ENCODE measurements at regions not wholly inside any gene's neighbourhood (a gene's known extent, or its start where the extent isn't known, plus 50 kb on each side); places are given as distances from the start of the nearest gene placed in this dataset.

- Histone ChIP-seq H3K27me3 (ENCODE audit: control insufficient read depth in 2 of 2, insufficient read depth in 2 of 2, low read length in 2 of 2) (peaks cover 0 to 15% of the 10 kb centered on the region in 2 experiments; a peak in 2 of 5 replicates), H3K4me1 (replicated peaks in 1 of 2; ENCODE audit: control insufficient read depth in 2 of 2, insufficient read depth in 2 of 2, low read length in 2 of 2) (no peaks in the 10 kb centered on the region), H3K36me3 (ENCODE audit: control insufficient read depth, insufficient read depth, low read length) (no peaks in the 10 kb centered on the region), H3K4me3 (no peak overlapping the region), H4K20me1 (replicated peaks; ENCODE audit: control insufficient read depth, insufficient read depth, low read length) (no peaks in the 10 kb centered on the region), H3K79me2 (ENCODE audit: control insufficient read depth, insufficient read depth, low read length) (no peaks in the 10 kb centered on the region), H3K9me1 (ENCODE audit: control insufficient read depth, insufficient read depth, low read length) (no peaks in the 10 kb centered on the region), H3K9me3 (replicated peaks; ENCODE audit: control insufficient read depth, insufficient read depth, low read depth, low read length) (no peaks in the 10 kb centered on the region), H2AFZ (ENCODE audit: low read depth, low read length) (no peak overlapping the region), H3K27ac (ENCODE audit: extremely low read depth, low read depth, low read length) (no peak overlapping the region), H3K4me2 (ENCODE audit: insufficient read depth, low read length) (no peak overlapping the region), H3K9ac (ENCODE audit: insufficient read depth in 1 of 2, low read depth in 2 of 2, low read length in 2 of 2) (no peak overlapping the region)
- ChIA-PET POLR2A (interaction anchor here (0.7 kb wide), 2 partner anchors 19 to 23 kb away, joined by 3 to 4 read pairs; no protein-coding TSS in a partner anchor), CTCF (ENCODE audit: low intra/inter-chr PET ratio) (no interaction called here)
- TF ChIP-seq NFIX (CRISPR knock-in tag; IDR thresholded peaks at IDR 0.05; ENCODE audit: low read depth): no peak
- no peak for TF ChIP-seq BCLAF1 (IDR thresholded peaks at IDR 0.05; ENCODE audit: borderline replicate concordance in 1 of 2, control insufficient read depth in 1 of 2, low read depth in 2 of 2, low read length in 1 of 2)
- no peak for TF ChIP-seq ZKSCAN3 (CRISPR knock-in tag; IDR thresholded peaks at IDR 0.05)
- no peak for TF ChIP-seq MTF1 (CRISPR knock-in tag; IDR thresholded peaks at IDR 0.05; ENCODE audit: borderline replicate concordance)
- no peak for TF ChIP-seq ZNF766 (CRISPR knock-in tag; conservative IDR thresholded peaks at IDR 0.05)
- no peak for TF ChIP-seq ZNF586 (CRISPR knock-in tag; conservative IDR thresholded peaks at IDR 0.05)
- TF ChIP-seq ZEB2 (IDR thresholded peaks at IDR 0.05): no peak
- TF ChIP-seq NCOA6 (IDR thresholded peaks at IDR 0.05): no peak
- no peak for TF ChIP-seq NCOA2 (IDR thresholded peaks at IDR 0.05; ENCODE audit: partially characterized antibody in 2 of 2)
- TF ChIP-seq GABPB1 (CRISPR knock-in tag; IDR thresholded peaks at IDR 0.05): no peak
- TF ChIP-seq ELF2 (CRISPR knock-in tag; IDR thresholded peaks at IDR 0.05): no peak
- no peak for TF ChIP-seq MYC (IDR thresholded peaks at IDR 0.05; ENCODE audit: low read depth, low read length)
- no peak for TF ChIP-seq MYC (CRISPR knock-in tag; IDR thresholded peaks at IDR 0.05; ENCODE audit: borderline replicate concordance, low read depth)
- no peak for FAIRE-seq
- in situ Hi-C loops (cut with MboI): no loop called here
- ATAC-seq: no peak
- no TSS peak for BruUV-seq (replicated peaks)
- under 1% methylated on average over 6 of the region's 6 CpGs for whole genome bisulfite sequencing (ENCODE audit: insufficient coverage, low coverage, missing lambda C conversion rate)
- no peak for DNase-seq (ENCODE audit: extremely low read depth in 1 of 4, low spot score in 3 of 4)
- intact Hi-C loops (cut with micrococcal nuclease): loop anchor here (10.0 kb wide), 2 partner anchors 129 to 389 kb away; no protein-coding TSS in a partner anchor
Measured at GRCh38 chr3:40713795-40714194, 189.0 kb downstream of the ZNF621 start.
